SK-N-MC (cell line): ENCODE measurements at regions not wholly inside any gene's neighbourhood (a gene's known extent, or its start where the extent isn't known, plus 50 kb on each side); places are given as distances from the start of the nearest gene placed in this dataset.

ENCODE experiments used
- DNase-seq: peaks from one replicate; pipeline ENCODE4 v3.0.0-alpha.2; 2011; ENCODE audit warnings: low read depth, low spot score
- H3K27ac ChIP-seq: fragments of 200-600 bp; sonication (generic); 2 replicates; pipeline ENCODE4 v1.5.1; 2016; ENCODE audit warnings: mixed run types
- H3K36me3 ChIP-seq: fragments of 200-600 bp; sonication (generic); 2 replicates; pipeline ENCODE4 v1.6.1; 2017; ENCODE audit warnings: antibody characterized with exemption, low read length, mixed read lengths; ENCODE audit not compliant: insufficient read depth
- H3K4me3 ChIP-seq: fragments of 200-600 bp; sonication (generic); 2 replicates; pipeline ENCODE4 v1.5.1; 2016
- H3K9ac ChIP-seq: fragments of 200-600 bp; sonication (generic); 2 replicates; pipeline ENCODE4 v1.8.0; 2017; ENCODE audit warnings: mixed run types, mixed read lengths; ENCODE audit not compliant: insufficient read length
- H3K9me3 ChIP-seq: fragments of 200-600 bp; sonication (generic); 2 replicates; pipeline ENCODE4 v1.6.1; 2017; ENCODE audit warnings: low read depth, mild to moderate bottlenecking, antibody characterized with exemption, low read length, moderate library complexity, mixed read lengths
- EZH2 ChIP-seq: fragments of 200-600 bp; sonication (generic); IDR thresholded peaks from one replicate; pipeline ENCODE4 v1.6.1; 2017; ENCODE audit warnings: antibody characterized with exemption
- FOXP2 ChIP-seq: optimal IDR thresholded peaks from 2 replicates; pipeline ENCODE3; 2011; ENCODE audit warnings: mild to moderate bottlenecking, moderate library complexity; ENCODE audit not compliant: insufficient read depth; ENCODE audit errors: extremely low read length, control extremely low read depth
- POLR2AphosphoS5 ChIP-seq: IDR thresholded peaks from 2 replicates; pipeline ENCODE4 v1.6.1; 2012; ENCODE audit warnings: mild to moderate bottlenecking, low read depth, low read length, borderline replicate concordance

GRCh38 chr5:61949679-61950435, 356.1 kb upstream of the KIF2A start:
- Histone ChIP-seq H3K4me3 (no peak overlapping the region), H3K27ac (no peak overlapping the region), H3K36me3 (no peaks in the 10 kb centered on the region), H3K9ac (no peak overlapping the region), H3K9me3 (no peaks in the 10 kb centered on the region)
- DNase-seq: no peak
- no peak for TF ChIP-seq FOXP2
- TF ChIP-seq EZH2: no peak

GRCh38 chr5:61951295-61951694, 354.7 kb upstream of the KIF2A start:
- no peak for DNase-seq
- TF ChIP-seq EZH2 (no peak), POLR2AphosphoS5 (no peak), FOXP2 (no peak)
- Histone ChIP-seq H3K9me3 (no peaks in the 10 kb centered on the region), H3K9ac (no peak overlapping the region), H3K4me3 (no peak overlapping the region), H3K27ac (no peak overlapping the region), H3K36me3 (no peaks in the 10 kb centered on the region)

- DNase-seq: no peak
- Histone ChIP-seq H3K9ac (no peak overlapping the region), H3K4me3 (no peak overlapping the region), H3K27ac (no peak overlapping the region), H3K36me3 (no peaks in the 10 kb centered on the region), H3K9me3 (no peaks in the 10 kb centered on the region)
- no peak for TF ChIP-seq FOXP2
- TF ChIP-seq EZH2: no peak
- no peak for TF ChIP-seq POLR2AphosphoS5
These were observed 352.1 kb upstream of the KIF2A start for GRCh38 chr5:61953913-61954312.

- Histone ChIP-seq H3K27ac (no peak overlapping the region), H3K9ac (no peak overlapping the region), H3K4me3 (no peak overlapping the region), H3K36me3 (no peaks in the 10 kb centered on the region), H3K9me3 (no peaks in the 10 kb centered on the region)
- DNase-seq: no peak
- TF ChIP-seq FOXP2 (no peak), EZH2 (no peak), POLR2AphosphoS5 (no peak)
These were observed 341.8 kb upstream of the KIF2A start for GRCh38 chr5:61964201-61964600.

- Histone ChIP-seq H3K27ac (no peak overlapping the region), H3K9ac (no peak overlapping the region), H3K4me3 (no peak overlapping the region), H3K9me3 (no peaks in the 10 kb centered on the region), H3K36me3 (no peaks in the 10 kb centered on the region)
- TF ChIP-seq FOXP2: no peak
- TF ChIP-seq EZH2: no peak
- no peak for TF ChIP-seq POLR2AphosphoS5
- no peak for DNase-seq
These were observed 340.9 kb upstream of the KIF2A start for GRCh38 chr5:61965069-61965468.

- no peak overlapping the region for H3K27ac ChIP-seq
- H3K36me3 ChIP-seq: no peaks in the 10 kb centered on the region
- no peaks in the 10 kb centered on the region for H3K9me3 ChIP-seq
- no peak for TF ChIP-seq FOXP2
- TF ChIP-seq POLR2AphosphoS5: no peak
- no peak for TF ChIP-seq EZH2
- H3K9ac ChIP-seq: no peak overlapping the region
- H3K4me3 ChIP-seq: no peak overlapping the region
- no peak for DNase-seq
These were observed 340.5 kb upstream of the KIF2A start for GRCh38 chr5:61965490-61965889.

- Histone ChIP-seq H3K9me3 (no peaks in the 10 kb centered on the region), H3K36me3 (no peaks in the 10 kb centered on the region), H3K4me3 (no peak overlapping the region), H3K9ac (no peak overlapping the region), H3K27ac (no peak overlapping the region)
- no peak for DNase-seq
- TF ChIP-seq POLR2AphosphoS5: no peak
- TF ChIP-seq EZH2: no peak
- TF ChIP-seq FOXP2: no peak
These were observed 339.6 kb upstream of the KIF2A start for GRCh38 chr5:61966296-61966955.

- no peak for DNase-seq
- TF ChIP-seq FOXP2: no peak
- TF ChIP-seq EZH2: no peak
- TF ChIP-seq POLR2AphosphoS5: no peak
- no peaks in the 10 kb centered on the region for H3K36me3 ChIP-seq
- H3K9me3 ChIP-seq: no peaks in the 10 kb centered on the region
- no peak overlapping the region for H3K4me3 ChIP-seq
- no peak overlapping the region for H3K27ac ChIP-seq
- H3K9ac ChIP-seq: no peak overlapping the region
These were observed 339.0 kb upstream of the KIF2A start for GRCh38 chr5:61966997-61967396.
